HG02571 (cell line): ENCODE measurements at regions not wholly inside any gene's neighbourhood (a gene's known extent, or its start where the extent isn't known, plus 50 kb on each side); places are given as distances from the start of the nearest gene placed in this dataset.

Source experiments
- ATAC-seq: cut with Tn5 transposase; IDR thresholded peaks from one replicate; pipeline ENCODE4 v1.9.1; 2021; ENCODE audit warnings: mild to moderate bottlenecking, moderate library complexity; ENCODE audit not compliant: unreplicated experiment

DNA sequence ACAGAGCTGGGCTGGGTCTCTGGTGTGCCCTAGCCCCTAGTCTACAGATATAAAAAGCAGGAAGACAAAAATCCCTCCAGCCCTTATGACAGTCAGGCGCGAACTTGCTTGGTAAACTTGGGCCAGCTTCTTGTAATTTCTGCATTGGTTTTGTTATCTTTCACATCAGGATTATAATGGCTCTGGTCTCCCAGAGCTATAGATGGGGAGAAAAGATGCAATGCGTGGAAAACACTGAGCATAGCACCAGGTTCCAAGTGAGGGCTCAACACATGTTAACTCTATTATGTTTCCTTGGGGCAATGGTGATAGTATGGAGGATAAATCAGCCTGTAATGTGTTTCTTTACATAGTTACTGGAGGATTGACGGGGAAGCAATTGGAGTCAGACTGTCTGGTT is 246.8 kb upstream of the KCNG1 start:
- no peak for ATAC-seq

DNA sequence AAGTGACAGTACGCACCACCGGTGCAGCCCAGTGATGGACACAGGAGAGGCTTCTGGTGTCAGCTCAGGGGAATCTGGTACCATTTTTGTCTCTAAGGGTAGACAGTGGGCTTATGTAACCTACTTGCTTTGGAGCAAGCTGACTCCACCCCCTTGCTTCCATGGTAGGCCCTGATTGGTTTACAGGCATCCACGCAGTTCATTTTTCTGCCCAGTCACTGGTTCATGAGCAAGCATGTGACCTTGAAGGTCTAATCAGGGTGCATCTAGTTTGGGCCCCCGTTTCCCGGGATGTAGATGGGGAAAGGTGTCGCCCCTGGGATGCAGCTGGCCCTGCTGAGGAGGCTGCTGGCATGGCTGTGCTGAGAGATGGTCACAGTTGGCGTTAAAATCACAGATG is 244.8 kb upstream of the KCNG1 start:
- ATAC-seq: no peak

DNA sequence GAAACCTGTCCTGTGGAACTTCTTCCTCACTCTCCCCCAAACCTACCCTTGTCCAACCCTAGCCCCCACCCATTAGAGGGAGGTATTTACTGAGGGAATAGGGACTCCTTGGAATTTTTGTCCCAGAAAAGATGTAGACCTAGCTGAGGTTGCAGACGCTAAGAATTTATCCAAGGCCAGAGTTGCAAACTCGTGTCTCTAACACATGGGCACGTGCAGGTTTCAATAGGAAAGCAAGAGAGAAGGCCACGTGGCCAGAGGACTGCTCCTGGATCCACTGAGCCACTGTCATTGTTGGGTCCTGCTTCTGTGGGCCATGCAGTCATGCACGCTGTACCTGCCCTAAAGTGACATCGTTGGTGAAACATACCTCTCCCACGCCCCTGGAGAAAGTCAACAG is 243.4 kb upstream of the KCNG1 start:
- no peak for ATAC-seq

DNA sequence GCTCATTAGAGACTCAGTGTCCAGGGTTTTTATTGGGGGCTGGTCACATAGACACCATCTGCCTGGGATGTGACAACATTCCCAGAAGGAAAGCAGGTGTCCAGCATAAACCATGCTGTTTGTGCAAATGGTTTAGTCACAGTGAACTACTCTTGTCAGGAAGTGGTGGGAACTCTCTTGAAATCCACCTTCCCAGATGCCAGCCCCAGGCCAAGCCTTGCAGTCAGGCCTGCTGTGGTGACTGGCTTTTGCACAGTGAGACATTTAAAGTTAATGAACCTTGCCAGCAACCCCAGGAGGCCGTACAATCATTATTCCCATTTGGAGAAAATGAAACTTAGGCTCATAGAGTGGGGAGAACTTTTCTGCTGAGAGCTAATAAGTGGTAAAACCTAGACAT is 242.5 kb upstream of the KCNG1 start:
- ATAC-seq: no peak

DNA sequence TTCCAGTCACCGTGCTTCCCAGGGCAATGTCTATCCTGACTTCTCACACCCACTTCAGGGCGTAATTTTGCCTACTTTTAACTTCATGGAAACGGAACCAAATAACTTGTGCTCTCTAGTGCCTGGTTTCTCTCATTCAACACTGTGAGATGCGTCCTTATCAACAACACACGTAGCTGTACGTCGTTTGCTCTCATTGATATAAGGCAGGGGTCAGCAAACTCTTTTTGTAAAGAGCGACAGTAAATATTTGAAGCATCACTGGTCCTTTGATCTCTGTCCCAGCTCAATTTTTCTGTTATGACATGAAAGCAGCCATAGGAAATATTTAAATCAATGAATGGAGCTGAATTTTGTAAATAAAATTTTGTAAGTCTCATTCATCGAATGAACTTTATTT is 239.3 kb upstream of the KCNG1 start:
- no peak for ATAC-seq

DNA sequence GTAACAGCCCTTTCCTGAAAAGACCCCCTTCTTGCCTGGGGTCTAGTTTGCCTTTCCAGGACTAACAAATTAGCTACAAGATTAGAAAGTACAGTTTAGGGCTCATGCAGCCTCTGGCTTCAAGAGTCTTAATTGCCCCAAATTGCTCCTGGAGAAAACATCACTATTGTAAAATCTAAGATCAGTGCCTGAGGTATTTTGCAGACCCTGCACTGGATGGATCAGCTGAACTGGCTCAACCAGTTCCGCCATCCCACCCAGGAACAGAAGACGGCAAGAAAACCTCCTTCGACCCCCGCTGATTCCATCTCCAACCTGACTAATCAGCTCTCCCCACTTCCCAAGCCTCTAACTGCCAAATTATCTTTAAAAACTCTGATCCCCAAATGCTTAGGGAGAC is 236.5 kb upstream of the KCNG1 start:
- ATAC-seq: no peak

DNA sequence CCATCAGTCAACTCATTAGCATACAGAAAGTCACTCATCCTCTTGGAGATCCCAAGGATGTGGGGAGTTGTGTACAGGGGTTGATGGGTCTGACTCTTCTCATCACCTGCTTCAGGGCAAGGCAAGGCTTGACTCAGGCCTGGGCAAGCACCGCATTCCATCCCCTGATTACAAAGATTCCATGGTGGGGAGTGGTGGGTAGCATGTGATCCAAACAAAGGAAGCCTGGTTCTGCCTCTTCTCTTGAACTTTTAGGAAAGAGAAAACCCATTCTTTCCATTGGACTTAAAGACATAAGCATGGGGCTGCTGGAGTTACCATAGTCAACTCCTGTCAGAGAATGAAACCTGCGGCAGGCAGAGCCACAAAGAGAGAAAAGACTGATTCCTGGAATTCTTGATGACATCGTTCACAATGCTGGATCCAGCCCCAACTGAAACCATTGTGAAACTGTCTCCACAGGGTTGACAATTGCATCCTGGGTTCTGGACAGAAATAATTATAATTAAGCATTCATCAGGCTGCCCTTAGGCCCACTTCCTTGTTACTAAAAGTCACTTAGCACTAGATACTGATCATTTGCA is 235.8 kb upstream of the KCNG1 start:
- ATAC-seq: no peak

DNA sequence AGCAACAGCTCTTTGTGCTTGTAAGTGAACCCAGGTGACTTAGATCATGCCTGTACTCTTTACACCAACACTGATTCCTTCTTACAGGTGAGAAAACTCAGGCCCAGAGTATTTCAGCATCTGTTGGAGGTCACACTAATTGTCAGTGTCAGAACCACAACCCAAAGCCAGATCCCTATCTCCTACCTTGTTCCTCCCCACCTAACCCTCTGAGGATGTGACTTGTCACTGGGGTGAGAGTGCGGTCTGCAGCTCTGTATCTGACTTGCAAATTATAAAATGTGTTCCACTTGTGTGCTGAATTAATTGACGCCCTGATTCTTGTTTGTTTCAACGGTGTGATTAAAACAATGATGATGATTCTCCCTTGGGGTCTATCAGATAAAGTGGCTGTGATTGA is 232.5 kb upstream of the KCNG1 start:
- ATAC-seq: no peak

DNA sequence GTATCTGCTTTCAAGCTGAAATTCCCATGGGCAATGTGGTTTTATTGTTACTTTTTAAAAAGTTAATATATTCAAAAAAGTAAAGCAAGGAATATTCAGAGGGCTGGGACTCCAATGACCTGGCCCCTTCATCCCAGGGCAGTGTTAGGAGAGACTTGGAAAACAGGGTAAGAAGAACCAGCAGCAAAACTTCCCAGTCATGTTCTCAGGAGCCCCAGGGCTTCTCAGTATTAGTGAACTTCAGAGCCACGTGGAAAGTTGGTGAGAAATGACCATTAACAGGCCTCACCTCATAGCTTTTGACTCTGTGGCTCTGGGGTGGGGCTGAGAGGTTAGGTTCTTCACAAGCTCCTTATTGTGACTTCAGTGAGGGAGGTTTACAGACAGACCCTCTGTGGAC is 230.4 kb upstream of the KCNG1 start:
- no peak for ATAC-seq

DNA sequence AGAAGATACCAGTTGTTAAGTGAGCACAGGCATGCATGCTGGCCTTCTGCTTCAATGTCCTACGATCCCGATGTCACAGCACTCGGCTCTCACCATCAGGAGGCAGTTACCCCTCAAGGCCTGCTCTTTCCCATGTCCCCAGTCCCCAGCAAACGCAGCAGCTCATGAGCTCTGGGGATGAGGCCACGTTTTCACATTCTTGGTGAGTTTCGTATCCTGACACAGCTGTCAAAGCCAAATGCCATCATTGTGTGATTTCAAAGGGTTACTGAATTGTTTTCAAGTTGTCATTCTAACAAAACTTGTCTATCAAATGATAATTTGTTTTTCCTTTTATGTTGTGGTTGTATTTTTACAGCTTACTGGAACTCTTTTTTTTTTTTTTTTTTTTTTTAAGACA is 226.9 kb upstream of the KCNG1 start:
- ATAC-seq: no peak

DNA sequence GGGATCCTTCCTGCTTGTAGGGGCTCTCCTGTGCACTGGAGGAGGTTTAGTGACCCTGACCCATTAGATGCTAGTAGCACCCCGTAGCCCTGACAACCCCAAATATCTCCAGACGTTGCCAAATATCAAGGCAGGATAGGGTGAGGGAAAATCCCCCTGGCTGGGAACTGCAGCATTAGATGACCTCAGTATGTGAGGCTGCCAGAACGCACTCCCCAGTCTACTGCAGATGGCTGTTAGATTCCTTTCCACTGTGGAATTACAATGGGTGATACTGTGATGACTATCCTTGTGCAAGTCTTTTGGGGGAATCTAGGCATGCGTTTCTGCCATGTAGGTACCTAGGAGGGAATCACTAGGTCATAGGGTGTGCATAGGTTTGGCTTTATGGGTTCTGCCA is 226.3 kb upstream of the KCNG1 start:
- no peak for ATAC-seq

DNA sequence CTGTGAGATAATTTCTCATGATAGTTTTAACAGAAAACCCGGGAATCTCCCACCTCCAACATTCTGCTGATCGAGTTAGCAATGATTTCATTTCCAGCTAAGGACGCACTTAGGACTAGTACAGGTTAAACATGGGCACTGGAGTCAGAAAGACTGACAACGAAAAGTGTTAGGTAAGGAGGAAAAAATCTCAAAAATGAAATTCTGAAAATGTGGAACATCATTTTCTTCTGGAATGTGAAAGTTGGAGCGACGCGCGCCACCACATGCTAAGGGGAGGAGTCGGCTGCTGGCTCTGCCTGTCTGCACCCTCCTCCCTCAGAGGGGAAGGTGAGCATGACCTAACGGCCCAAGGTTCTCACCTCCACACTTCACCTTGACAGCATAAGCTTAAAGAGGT is 221.6 kb upstream of the KCNG1 start:
- no peak for ATAC-seq

DNA sequence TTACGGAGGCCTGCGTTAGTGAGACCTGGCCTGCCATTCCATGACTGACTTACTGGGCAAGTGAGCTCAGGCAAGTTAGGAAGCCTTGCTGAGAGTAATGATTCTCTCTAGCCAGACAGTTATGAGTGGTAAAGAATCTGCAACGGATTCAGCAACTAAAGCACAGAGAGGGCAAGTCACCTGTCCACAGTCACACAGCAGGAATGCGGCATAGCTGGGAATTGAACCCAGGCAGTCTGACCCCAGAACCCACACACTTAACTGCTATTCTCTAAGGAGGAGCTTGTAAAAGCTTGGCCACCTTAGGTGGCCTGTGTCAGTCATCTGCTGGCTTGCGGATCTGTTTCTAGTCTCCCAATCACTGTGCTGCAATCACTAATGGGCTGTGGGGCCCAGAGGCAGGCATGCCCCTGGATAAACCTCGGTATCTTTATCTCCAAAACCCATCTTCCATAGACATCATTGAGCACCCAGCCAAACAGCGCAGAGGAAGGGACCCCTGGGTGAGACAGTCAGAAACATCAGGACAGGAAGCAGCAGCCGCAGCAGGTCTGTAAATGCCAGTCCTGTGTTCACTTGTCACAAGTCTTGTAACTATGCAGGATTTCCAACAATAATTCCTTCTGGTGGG is 215.9 kb upstream of the KCNG1 start:
- no peak for ATAC-seq

DNA sequence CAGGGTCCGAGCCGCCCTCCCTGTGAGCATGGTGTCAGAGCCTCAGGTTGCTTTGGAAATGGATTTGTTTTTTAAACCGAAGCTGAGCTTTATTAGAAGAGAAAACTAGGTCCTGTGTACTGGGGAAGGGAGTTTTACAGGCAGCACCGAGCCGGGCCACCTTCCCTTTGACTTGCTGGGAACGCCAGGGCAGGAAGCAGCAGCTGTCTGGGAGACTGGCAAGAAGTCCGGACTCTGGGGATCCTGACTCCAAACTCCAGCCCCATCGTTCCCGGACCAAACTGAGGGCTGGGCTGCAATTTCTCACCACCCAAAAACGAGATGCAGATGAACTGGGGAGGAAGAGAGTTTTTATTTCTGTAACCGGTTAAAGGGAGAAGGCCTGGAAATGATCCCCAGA is 214.9 kb upstream of the KCNG1 start:
- ATAC-seq: no peak

DNA sequence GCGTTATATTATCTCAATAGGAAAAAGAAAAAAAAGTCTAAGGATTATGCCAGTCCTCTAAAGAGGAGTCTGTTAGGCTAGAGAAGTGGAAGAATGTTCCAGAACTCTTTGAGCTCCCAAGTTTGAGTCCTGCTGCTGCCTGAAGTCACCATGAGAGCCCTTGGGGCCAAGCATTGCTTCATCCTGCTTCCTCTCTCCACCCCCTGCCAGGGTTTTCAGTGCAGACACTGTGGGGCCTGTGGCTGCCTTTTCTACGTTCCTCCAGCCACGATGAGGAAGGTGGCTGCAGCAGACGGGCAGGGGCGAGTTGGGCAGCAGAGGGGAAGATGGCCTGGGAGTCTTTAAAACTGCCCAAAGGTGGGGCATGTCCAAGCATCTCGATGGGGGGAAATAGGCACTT is 214.4 kb upstream of the KCNG1 start:
- ATAC-seq: no peak

DNA sequence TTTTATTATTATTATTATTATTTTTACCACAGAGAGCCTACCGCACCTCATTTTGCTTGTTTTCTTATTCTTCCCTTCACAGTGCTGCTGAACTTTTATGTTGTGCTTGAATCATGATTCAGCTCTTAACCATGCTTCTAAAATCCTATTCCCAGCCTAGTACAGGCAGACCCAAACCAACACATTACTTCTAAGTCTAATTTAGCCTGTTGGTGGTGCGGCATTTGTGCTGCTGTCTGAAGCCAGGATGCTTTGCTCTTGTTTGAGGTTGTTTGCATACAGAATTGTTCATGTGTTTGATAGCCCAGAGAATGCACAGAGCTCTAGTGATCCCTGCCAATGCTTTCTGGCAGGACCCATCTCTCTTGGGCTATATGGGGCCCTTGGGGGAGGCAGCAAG is 213.5 kb upstream of the KCNG1 start:
- no peak for ATAC-seq

DNA sequence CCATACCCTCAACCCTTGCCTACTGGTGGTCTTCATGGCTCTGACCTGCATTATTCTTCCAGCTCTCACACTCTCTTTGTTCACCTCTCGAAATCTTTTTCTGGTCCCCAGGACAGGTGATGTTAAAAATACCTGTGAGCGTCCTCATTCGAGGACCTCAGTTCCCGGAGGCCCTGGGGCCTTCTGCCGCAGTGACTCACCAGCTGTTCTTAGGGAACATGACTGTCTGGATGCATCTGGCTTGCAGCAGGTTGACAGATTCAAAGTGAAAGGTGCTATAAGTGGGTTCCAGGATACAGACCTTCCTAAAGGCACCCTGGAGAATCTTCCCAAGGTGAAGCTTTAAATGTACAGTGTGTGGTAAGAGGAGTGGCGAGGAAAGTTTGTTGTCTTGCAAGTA is 210.4 kb upstream of the KCNG1 start:
- no peak for ATAC-seq

DNA sequence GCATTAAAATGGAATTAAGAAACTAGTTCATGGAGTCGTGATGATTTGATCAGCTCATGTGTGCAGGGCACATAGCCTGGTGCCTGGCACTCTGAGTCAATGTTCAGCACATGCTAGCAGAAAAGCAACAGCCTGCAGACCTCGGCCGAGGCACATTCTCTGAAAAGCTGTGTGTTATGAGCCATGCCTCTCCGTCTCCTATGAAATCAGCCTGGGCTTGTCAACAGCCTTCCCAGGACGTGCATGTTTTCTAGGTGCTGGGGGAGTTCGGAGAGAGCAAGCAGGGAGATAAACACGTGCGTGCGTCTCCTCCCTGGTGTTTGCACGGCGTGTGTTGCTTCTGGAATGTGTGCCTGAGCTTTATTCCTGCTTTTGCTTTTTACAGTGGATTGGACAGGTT is 207.8 kb upstream of the KCNG1 start:
- no peak for ATAC-seq

DNA sequence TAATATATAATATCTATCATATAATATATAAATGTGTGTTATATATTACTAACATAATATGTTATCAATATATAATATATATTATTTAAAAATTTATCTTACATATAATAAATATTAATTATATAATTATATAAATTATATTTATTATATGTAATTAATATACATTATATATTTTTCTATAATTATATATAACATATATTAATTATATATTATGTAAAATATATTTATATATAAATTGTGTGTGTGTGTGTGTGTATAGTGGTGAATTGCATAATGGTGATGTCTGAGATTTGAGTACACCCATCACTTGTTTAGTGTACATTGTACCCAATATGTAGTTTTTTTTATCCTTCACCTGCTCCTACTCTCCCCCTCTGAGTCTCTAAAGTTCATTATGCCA is 205.9 kb upstream of the KCNG1 start:
- ATAC-seq: no peak

DNA sequence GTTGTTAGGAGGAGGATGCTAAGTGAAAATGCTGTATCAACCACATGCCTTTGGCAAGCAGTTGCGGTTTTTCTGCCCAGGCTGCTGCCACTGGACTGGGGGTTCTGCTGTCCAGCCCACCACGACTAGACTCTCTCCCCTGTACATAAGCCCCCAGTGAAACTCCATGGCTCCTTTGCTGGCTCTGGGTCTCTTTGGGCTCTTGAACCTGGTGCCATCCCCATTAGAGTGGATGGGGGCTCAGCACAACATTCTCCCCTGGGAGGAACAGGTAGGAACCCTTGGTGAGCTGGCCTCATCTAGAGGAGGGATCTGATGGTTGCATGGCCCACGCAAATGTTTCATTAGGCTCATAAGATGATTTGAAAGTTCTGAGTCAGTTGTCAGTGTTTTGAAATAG is 204.8 kb upstream of the KCNG1 start:
- no peak for ATAC-seq

DNA sequence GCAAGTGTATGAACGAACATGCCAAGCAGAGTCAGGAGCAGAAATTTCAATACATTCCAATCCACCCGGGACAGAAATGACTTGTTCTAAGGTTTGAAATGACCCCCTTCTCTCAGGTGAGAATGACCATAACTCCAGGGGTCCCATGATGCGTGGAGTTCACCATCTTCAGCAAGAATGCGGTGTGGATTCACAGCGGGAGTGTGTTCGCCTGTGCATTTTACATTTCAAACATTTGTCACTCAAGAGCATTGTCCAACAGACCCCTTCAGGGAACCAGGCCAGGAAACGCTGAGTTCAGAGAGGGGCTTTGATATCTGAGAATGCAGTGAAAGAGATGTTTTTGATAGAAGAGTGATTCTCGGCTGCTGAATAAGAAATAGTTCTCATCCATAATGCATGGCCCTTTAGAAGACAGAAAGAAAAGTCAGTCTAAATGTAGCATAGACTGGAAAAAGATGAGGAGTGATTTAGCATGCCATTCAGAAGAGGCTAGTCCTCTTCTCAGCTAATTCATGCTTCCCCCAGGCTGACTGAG is 200.3 kb upstream of the KCNG1 start:
- no peak for ATAC-seq

DNA sequence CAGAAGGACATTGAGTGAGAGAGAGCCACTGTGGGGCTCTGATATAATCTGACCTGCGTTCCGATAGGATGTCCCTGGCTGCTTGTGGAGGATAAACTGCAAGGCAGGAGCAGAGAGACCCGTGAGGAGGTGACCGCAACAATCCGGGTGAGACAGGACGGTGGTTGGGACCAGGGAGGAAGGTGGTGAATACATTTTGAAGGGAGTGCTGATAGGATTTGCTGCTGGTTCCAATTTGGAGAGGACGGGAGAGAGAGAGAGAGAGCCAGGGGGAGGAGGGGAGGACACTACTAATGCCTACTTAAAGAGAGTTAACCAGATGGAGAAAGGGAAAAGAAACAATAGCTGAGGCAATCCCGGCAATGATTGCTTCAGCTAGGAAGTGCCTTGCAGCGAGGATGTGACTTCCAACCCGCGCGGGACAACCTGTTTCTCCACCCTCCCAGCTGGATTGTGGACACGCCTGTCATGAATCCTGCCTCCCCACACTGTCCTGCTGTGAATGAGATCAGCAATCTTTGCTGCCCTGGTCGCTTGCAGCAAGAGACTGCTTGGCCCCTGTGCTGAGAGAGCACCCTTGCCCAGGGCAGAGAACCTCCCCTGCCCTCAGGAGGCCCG is 199.0 kb upstream of the KCNG1 start:
- ATAC-seq: no peak

DNA sequence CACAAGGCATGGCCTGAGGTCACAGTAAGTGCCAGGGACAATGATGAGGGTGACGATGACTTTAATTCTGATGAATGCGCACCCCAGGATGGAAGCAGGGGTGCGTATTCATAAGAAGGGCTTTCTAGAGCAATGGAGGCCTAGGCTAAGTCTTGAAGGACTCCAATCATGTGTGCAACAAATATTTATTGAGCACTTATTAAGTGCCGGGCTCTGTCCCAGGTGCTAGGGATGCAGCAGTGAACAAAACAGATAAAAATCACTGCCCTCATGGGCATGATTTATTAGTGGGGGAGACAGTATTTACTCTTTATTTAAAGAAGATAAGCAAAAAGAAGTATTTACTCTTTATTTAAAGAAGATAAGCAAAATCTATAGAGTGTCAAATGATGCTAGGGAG is 198.2 kb upstream of the KCNG1 start:
- ATAC-seq: no peak
